ENCODE measurements at regions not wholly inside any gene's neighbourhood (a gene's known extent, or its start where the extent isn't known, plus 50 kb on each side); places are given as distances from the start of the nearest gene placed in this dataset.
"Not testable (repeated sequence)": the region's sequence is repeated elsewhere in the genome, so short reads cannot be mapped to it uniquely, and the experiment has no call there.

DNA sequence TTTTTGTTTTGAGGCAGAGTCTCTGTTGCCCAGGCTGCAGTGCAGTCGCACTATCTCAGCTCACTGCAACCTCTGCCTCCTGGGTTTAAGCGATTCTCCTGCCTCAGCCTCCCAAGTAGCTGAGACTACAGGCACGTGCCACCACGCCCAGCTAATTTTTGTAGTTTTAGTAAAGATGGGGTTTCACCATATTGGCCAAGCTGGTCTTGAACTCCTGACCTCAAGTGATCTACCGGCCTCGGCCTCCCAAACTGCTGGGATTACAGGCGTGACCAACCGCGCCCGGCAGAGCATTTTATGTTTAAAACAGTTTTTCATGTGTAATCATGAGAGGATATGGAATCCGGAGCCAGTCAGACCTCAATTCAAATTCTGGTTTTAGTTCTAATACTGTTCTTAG, 94.0 kb upstream of the CHD2 start:
- not testable (repeated sequence) for H3K36me3 ChIP-seq (ENCODE audit: control insufficient read depth, insufficient read depth, low read length, severe bottlenecking); DNase-seq (ENCODE audit: low read depth); H3K27me3 ChIP-seq (replicated peaks; ENCODE audit: control insufficient read depth, insufficient read depth, low read length); H3K4me3 ChIP-seq (ENCODE audit: low read length); H3K9ac ChIP-seq (ENCODE audit: low read length); H3K9me3 ChIP-seq (ENCODE audit: control insufficient read depth, low read length)
- H3K4me1 ChIP-seq (ENCODE audit: control insufficient read depth, insufficient read depth, low read length), result peaks cover 54% of the 10 kb centered on the region

GRCh38 chr15:92806763-92807162, 93.4 kb upstream of the CHD2 start:
- no peak for DNase-seq (ENCODE audit: low read depth)
- Histone ChIP-seq H3K27me3 (replicated peaks; ENCODE audit: control insufficient read depth, insufficient read depth, low read length) (no peaks in the 10 kb centered on the region), H3K4me1 (ENCODE audit: control insufficient read depth, insufficient read depth, low read length) (peaks cover 54% of the 10 kb centered on the region), H3K4me3 (ENCODE audit: low read length) (no peak overlapping the region), H3K9ac (ENCODE audit: low read length) (no peak overlapping the region), H3K36me3 (ENCODE audit: control insufficient read depth, insufficient read depth, low read length, severe bottlenecking) (no peaks in the 10 kb centered on the region), H3K9me3 (ENCODE audit: control insufficient read depth, low read length) (no peaks in the 10 kb centered on the region)

- H3K9ac ChIP-seq (ENCODE audit: low read length), result peak overlapping the region; percentile 97
- H3K4me1 ChIP-seq (ENCODE audit: control insufficient read depth, insufficient read depth, low read length), result peaks cover 47% of the 10 kb centered on the region
- peak overlapping the region; percentile 71 for H3K4me3 ChIP-seq (ENCODE audit: low read length)
- H3K36me3 ChIP-seq (ENCODE audit: control insufficient read depth, insufficient read depth, low read length, severe bottlenecking), result no peaks in the 10 kb centered on the region
- no peaks in the 10 kb centered on the region for H3K27me3 ChIP-seq (replicated peaks; ENCODE audit: control insufficient read depth, insufficient read depth, low read length)
- H3K9me3 ChIP-seq (ENCODE audit: control insufficient read depth, low read length), result no peaks in the 10 kb centered on the region
- DNase-seq (ENCODE audit: low read depth), result peak; percentile 36
Measured at GRCh38 chr15:92807971-92808571, 92.1 kb upstream of the CHD2 start.

DNA sequence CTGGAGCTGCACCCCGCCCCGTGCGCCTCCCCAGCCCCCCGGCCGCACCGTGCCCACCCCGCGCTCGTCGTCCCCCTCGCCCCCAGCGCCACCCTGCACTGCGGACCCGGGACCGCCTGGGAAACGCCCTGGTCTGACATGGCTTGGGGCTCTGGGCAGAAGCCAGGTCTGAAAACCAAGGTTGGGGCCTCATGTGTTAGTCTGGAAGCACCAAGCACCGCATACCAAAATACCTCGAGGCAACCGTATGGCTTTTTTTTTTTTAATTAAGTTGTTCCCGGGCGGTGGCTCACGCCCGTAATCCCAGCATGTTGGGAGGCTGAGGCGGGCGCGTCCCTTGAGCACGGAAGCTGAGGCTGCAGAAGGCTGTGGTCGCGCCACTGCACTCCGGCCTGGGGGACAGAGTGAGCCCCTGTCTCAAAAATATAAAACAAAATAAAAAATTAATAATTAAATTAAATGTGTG, 91.5 kb upstream of the CHD2 start:
- no peaks in the 10 kb centered on the region for H3K36me3 ChIP-seq (ENCODE audit: control insufficient read depth, insufficient read depth, low read length, severe bottlenecking)
- peaks cover 42% of the 10 kb centered on the region for H3K4me1 ChIP-seq (ENCODE audit: control insufficient read depth, insufficient read depth, low read length)
- DNase-seq (ENCODE audit: low read depth), result peak; percentile 69
- H3K9me3 ChIP-seq (ENCODE audit: control insufficient read depth, low read length), result no peaks in the 10 kb centered on the region
- H3K9ac ChIP-seq (ENCODE audit: low read length), result peak overlapping the region; percentile 97
- H3K27me3 ChIP-seq (replicated peaks; ENCODE audit: control insufficient read depth, insufficient read depth, low read length), result no peaks in the 10 kb centered on the region
- peak overlapping the region; percentile 71 for H3K4me3 ChIP-seq (ENCODE audit: low read length)

DNA sequence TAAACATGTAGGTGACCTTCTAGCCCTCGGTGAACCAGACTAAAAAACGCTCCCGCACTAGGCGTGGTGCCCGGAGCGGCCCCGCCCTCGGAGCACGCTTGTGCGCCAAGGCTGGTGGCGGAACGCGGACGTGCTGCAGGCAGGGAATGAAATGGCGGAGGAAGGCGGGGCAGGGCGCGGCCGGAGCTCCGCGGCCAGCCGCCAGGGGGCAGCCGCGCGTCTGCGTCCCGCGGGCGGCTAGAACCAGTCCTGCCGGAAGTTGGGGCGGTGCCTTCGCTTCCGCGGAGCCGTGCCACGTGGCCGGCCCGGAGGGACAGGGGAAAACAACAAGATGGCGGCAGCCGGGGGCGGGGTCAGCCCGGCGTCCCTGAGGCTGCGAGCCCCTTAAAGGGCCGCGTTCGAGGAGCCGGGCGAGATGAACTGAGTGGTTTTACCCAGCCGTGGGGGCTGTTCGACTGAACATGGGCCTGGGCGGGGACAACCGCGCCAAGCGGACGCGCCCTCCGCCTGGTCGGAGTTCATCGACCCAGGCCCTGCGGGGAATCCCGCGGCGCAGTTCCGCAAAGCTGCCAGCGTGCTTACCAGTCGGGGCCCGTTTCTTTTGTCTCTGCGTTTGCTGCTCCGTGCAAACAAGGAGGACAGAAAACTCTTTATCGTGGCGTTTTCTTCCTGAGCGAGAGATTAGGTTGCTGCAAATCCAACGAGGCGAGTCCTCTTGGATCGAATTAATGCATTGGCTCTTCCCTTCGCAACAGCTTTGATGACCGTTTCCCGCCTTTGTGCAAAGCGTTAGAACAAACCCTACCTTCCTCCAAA, 90.9 kb upstream of the CHD2 start:
- H3K36me3 ChIP-seq (ENCODE audit: control insufficient read depth, insufficient read depth, low read length, severe bottlenecking), result no peaks in the 10 kb centered on the region
- no peaks in the 10 kb centered on the region for H3K27me3 ChIP-seq (replicated peaks; ENCODE audit: control insufficient read depth, insufficient read depth, low read length)
- H3K9me3 ChIP-seq (ENCODE audit: control insufficient read depth, low read length), result no peaks in the 10 kb centered on the region
- H3K9ac ChIP-seq (ENCODE audit: low read length), result peak overlapping the region; percentile 97
- H3K4me3 ChIP-seq (ENCODE audit: low read length), result peak overlapping the region; percentile 84
- H3K4me1 ChIP-seq (ENCODE audit: control insufficient read depth, insufficient read depth, low read length), result peaks cover 39% of the 10 kb centered on the region
- peak; percentile 97 for DNase-seq (ENCODE audit: low read depth)

DNA sequence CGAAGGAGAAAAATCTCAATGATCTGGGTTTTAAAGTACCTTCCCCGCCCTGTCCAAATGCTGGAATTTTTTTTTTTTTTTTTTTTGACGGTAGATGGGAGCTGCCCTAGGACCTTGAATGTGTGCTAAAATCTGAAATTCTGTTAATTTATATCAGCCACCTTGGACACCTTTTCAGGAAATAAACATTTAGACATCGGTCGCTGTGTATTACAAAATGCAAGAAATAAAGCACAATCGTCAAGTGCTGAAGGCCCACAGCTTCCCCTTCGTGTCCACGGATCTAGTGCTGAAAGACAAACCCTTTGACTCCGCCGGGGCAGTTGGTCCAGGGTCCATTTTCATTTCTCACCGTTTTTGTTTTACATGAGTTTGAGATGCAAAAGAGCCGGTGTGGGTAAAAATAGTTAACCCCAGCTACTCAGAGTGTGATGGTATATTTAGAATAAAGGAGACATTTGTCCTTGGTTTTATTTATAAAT, 90.2 kb upstream of the CHD2 start:
- Histone ChIP-seq H3K9ac (ENCODE audit: low read length) (peak overlapping the region; percentile 97), H3K4me1 (ENCODE audit: control insufficient read depth, insufficient read depth, low read length) (peaks cover 32% of the 10 kb centered on the region), H3K4me3 (ENCODE audit: low read length) (peak overlapping the region; percentile 84), H3K36me3 (ENCODE audit: control insufficient read depth, insufficient read depth, low read length, severe bottlenecking) (no peaks in the 10 kb centered on the region), H3K27me3 (replicated peaks; ENCODE audit: control insufficient read depth, insufficient read depth, low read length) (no peaks in the 10 kb centered on the region), H3K9me3 (ENCODE audit: control insufficient read depth, low read length) (no peaks in the 10 kb centered on the region)
- peak; percentile 77 for DNase-seq (ENCODE audit: low read depth)

GRCh38 chr15:92810418-92811138, 89.5 kb upstream of the CHD2 start:
- no peaks in the 10 kb centered on the region for H3K36me3 ChIP-seq (ENCODE audit: control insufficient read depth, insufficient read depth, low read length, severe bottlenecking)
- peaks cover 29% of the 10 kb centered on the region for H3K4me1 ChIP-seq (ENCODE audit: control insufficient read depth, insufficient read depth, low read length)
- no peaks in the 10 kb centered on the region for H3K27me3 ChIP-seq (replicated peaks; ENCODE audit: control insufficient read depth, insufficient read depth, low read length)
- no peaks in the 10 kb centered on the region for H3K9me3 ChIP-seq (ENCODE audit: control insufficient read depth, low read length)
- peak; percentile 81 for DNase-seq (ENCODE audit: low read depth)
- peak overlapping the region; percentile 97 for H3K9ac ChIP-seq (ENCODE audit: low read length)
- peak overlapping the region; percentile 84 for H3K4me3 ChIP-seq (ENCODE audit: low read length)

DNA sequence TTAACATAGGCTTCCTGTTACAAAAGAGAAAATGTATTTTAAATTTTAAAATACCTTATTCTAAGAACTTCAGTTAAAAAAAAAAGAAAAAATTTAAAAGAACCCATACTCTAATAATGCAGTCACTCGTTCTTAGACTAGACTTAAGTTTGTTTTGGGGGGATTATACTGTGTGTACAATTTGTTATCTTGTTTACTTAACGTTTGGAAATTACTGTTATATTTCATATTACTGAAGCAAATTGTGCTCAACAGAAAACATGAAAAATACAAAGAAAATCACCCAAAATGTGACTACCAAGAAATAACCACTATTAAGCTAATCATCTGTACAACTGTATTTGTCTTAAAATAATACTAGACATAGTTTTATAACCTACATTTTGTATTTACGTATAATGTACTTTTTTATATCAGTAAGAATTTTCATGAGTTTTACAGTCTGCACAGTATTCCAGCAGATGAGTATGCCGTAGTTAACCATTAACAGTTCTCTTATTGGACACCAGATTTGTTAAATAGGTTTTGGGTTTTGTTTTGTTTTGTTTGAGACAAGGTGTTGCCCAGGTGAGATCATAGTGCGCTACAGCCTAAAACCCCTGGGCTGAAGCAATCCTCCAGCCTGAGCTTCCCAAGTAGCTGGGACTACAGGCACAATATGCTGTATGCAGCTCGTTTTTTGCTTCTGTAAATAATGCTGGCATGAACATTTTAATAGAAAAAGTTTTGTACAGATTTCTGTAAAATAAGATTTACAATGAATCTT, 88.8 kb upstream of the CHD2 start:
- Histone ChIP-seq H3K4me3 (ENCODE audit: low read length) (peak overlapping the region; percentile 84), H3K4me1 (ENCODE audit: control insufficient read depth, insufficient read depth, low read length) (peaks cover 29% of the 10 kb centered on the region), H3K36me3 (ENCODE audit: control insufficient read depth, insufficient read depth, low read length, severe bottlenecking) (no peaks in the 10 kb centered on the region), H3K9ac (ENCODE audit: low read length) (peak overlapping the region; percentile 97), H3K27me3 (replicated peaks; ENCODE audit: control insufficient read depth, insufficient read depth, low read length) (no peaks in the 10 kb centered on the region), H3K9me3 (ENCODE audit: control insufficient read depth, low read length) (no peaks in the 10 kb centered on the region)
- peak; percentile 4 for DNase-seq (ENCODE audit: low read depth)

DNA sequence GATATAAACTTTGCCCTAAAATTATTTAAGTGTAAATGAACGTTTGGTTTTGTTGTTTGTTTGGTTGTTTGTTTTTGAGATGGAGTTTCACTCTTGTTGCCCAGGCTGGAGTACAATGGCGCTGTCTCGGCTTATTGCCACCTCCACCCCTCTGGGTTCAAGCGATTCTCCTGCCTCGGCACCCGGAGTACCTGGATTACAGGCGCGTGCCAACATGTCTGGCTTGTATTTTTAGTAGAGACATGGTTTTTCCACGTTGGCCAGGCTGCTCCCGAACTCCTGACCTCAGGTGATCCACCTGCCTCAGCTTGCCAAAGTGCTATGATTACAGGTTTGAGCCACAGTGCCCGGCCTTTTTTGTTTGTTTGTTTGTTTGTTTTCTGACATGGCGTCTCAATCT, 87.9 kb upstream of the CHD2 start:
- no peaks in the 10 kb centered on the region for H3K9me3 ChIP-seq (ENCODE audit: control insufficient read depth, low read length)
- no peak for DNase-seq (ENCODE audit: low read depth)

DNA sequence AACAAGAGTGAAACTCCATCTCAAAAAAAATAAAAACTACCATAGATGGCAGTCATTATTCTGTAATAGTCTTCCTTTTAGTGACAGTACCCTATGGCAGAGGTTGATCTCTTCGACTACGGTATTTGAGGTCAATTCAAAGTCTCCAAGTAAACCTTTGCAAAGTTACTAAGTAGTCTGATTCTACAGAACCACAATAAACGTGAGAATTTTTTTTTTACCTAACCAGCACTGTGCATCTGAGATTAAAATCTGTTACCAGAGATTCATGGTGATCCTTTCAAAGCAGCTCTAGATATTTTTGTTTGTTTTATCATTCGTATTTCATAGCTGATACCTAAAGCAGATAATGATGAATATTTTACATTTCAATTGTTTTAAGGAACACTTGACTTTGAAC, 86.6 kb upstream of the CHD2 start:
- Histone ChIP-seq H3K4me1 (ENCODE audit: control insufficient read depth, insufficient read depth, low read length) (peaks cover 20% of the 10 kb centered on the region), H3K27me3 (replicated peaks; ENCODE audit: control insufficient read depth, insufficient read depth, low read length) (no peaks in the 10 kb centered on the region), H3K4me3 (ENCODE audit: low read length) (no peak overlapping the region), H3K9ac (ENCODE audit: low read length) (no peak overlapping the region), H3K36me3 (ENCODE audit: control insufficient read depth, insufficient read depth, low read length, severe bottlenecking) (no peaks in the 10 kb centered on the region), H3K9me3 (ENCODE audit: control insufficient read depth, low read length) (no peaks in the 10 kb centered on the region)
- DNase-seq (ENCODE audit: low read depth), result no peak

More for the DNA sequence above, 87.9 kb upstream of the CHD2 start:
- H3K4me1 ChIP-seq (ENCODE audit: control insufficient read depth, insufficient read depth, low read length), result peaks cover 29% of the 10 kb centered on the region
- no peaks in the 10 kb centered on the region for H3K36me3 ChIP-seq (ENCODE audit: control insufficient read depth, insufficient read depth, low read length, severe bottlenecking)
- H3K27me3 ChIP-seq (replicated peaks; ENCODE audit: control insufficient read depth, insufficient read depth, low read length), result no peaks in the 10 kb centered on the region
- no peak overlapping the region for H3K9ac ChIP-seq (ENCODE audit: low read length)
- no peak overlapping the region for H3K4me3 ChIP-seq (ENCODE audit: low read length)

All from adipocyte (in vitro differentiated cells).